Neural cell (in vitro differentiated cells): ENCODE measurements at regions not wholly inside any gene's neighbourhood (a gene's known extent, or its start where the extent isn't known, plus 50 kb on each side); places are given as distances from the start of the nearest gene placed in this dataset.

ENCODE experiments used
- H2AFZ ChIP-seq: fragments of 200-600, 300-800 bp; sonication (generic), shearing (Covaris generic); 2 replicates; pipeline ENCODE4 v1.6.0; 2014; ENCODE audit warnings: low read depth, mild to moderate bottlenecking, antibody characterized with exemption, low read length, moderate library complexity
- H3F3A ChIP-seq: fragments of 200-600 bp; shearing (Covaris generic); 2 replicates; pipeline ENCODE4 v1.6.1; 2016; ENCODE audit warnings: mild to moderate bottlenecking, moderate library complexity, mixed read lengths, antibody characterized with exemption, low read length; ENCODE audit not compliant: insufficient read depth, poor library complexity, severe bottlenecking
- H3K27ac ChIP-seq: fragments of 200-600, 300-800 bp; sonication (generic), shearing (Covaris generic); 2 replicates; pipeline ENCODE4 v1.5.1; 2014; ENCODE audit warnings: mild to moderate bottlenecking, low read length, moderate library complexity
- H3K27me3 ChIP-seq: fragments of 300-800, 200-600 bp; sonication (generic), shearing (Covaris generic); 2 replicates; pipeline ENCODE4 v1.6.0; 2014; ENCODE audit warnings: mild to moderate bottlenecking, low read depth, low read length, moderate library complexity; ENCODE audit not compliant: insufficient read depth
- H3K36me3 ChIP-seq: fragments of 300-800, 200-600 bp; sonication (generic), shearing (Covaris generic); 2 replicates; pipeline ENCODE4 v1.5.1; 2014; ENCODE audit warnings: mild to moderate bottlenecking, antibody characterized with exemption, low read length, moderate library complexity; ENCODE audit not compliant: insufficient read depth
- H3K4me2 ChIP-seq: fragments of 300-800, 200-600 bp; sonication (generic), shearing (Covaris generic); 2 replicates; pipeline ENCODE4 v1.6.0; 2014; ENCODE audit warnings: mild to moderate bottlenecking, low read length
- H3K4me3 ChIP-seq: fragments of 300-800, 200-600 bp; sonication (generic), shearing (Covaris generic); 2 replicates; pipeline ENCODE4 v1.5.1; 2014; ENCODE audit warnings: mild to moderate bottlenecking, low read length, moderate library complexity
- H3K79me2 ChIP-seq: fragments of 200-600 bp; shearing (Covaris generic); replicated peaks from 2 replicates; pipeline ENCODE4 v1.6.0; 2014; ENCODE audit warnings: mild to moderate bottlenecking, low read length, moderate library complexity; ENCODE audit not compliant: insufficient read depth
- H3K9ac ChIP-seq: fragments of 300-800, 200-600 bp; sonication (generic), shearing (Covaris generic); 2 replicates; pipeline ENCODE4 v1.6.1; 2016; ENCODE audit warnings: mild to moderate bottlenecking, low read length, mixed read lengths
- H3K9me2 ChIP-seq: fragments of 200-600 bp; shearing (Covaris generic); 2 replicates; pipeline ENCODE4 v1.6.1; 2016; ENCODE audit warnings: mild to moderate bottlenecking, low read length, mixed read lengths; ENCODE audit not compliant: insufficient read depth
- H3K9me3 ChIP-seq: fragments of 200-600, 300-800 bp; sonication (generic), shearing (Covaris generic); 2 replicates; pipeline ENCODE4 v1.6.1; 2016; ENCODE audit warnings: mild to moderate bottlenecking, mixed run types, low read length, moderate library complexity, mixed read lengths
- H4K20me1 ChIP-seq: fragments of 200-600 bp; shearing (Covaris generic); 2 replicates; pipeline ENCODE4 v1.6.1; 2016; ENCODE audit warnings: mild to moderate bottlenecking, mixed run types; ENCODE audit not compliant: insufficient read depth
- CTCF ChIP-seq: fragments of 450-650 bp; IDR thresholded peaks from 2 replicates; pipeline ENCODE4 v1.5.1; 2014; ENCODE audit warnings: antibody characterized with exemption, mild to moderate bottlenecking, moderate library complexity; ENCODE audit not compliant: poor library complexity, severe bottlenecking
- EP300 ChIP-seq: fragments of 450-650 bp; conservative IDR thresholded peaks from 2 replicates; pipeline ENCODE4 v1.6.1; 2014; ENCODE audit warnings: antibody characterized with exemption, mild to moderate bottlenecking, moderate library complexity; ENCODE audit not compliant: poor library complexity, severe bottlenecking
- EZH2 ChIP-seq: fragments of 200-600, 300-800 bp; shearing (Covaris generic), sonication (generic); IDR thresholded peaks from 2 replicates; pipeline ENCODE4 v1.6.1; 2014; ENCODE audit warnings: antibody characterized with exemption, low read length, borderline replicate concordance, mild to moderate bottlenecking; ENCODE audit not compliant: insufficient read depth, poor library complexity, severe bottlenecking
- MXI1 ChIP-seq: fragments of 450-650 bp; conservative IDR thresholded peaks from 2 replicates; pipeline ENCODE4 v1.6.1; 2014; ENCODE audit warnings: antibody characterized with exemption, mild to moderate bottlenecking; ENCODE audit not compliant: poor library complexity, severe bottlenecking
- POLR2AphosphoS5 ChIP-seq: IDR thresholded peaks from 2 replicates; pipeline ENCODE4 v1.6.1; 2012
- RAD21 ChIP-seq: fragments of 450-650 bp; conservative IDR thresholded peaks from 2 replicates; pipeline ENCODE4 v1.6.1; 2014; ENCODE audit warnings: antibody characterized with exemption, mild to moderate bottlenecking, moderate library complexity
- REST ChIP-seq: IDR thresholded peaks from 2 replicates; pipeline ENCODE4 v1.6.1; 2012; ENCODE audit warnings: borderline replicate concordance
- SMC3 ChIP-seq: fragments of 450-650 bp; conservative IDR thresholded peaks from 2 replicates; pipeline ENCODE4 v1.6.1; 2014; ENCODE audit warnings: antibody characterized with exemption, mild to moderate bottlenecking, moderate library complexity; ENCODE audit not compliant: poor library complexity
- TAF1 ChIP-seq: IDR thresholded peaks from 2 replicates; pipeline ENCODE4 v1.6.1; 2012; ENCODE audit warnings: low read depth

GRCh38 chr2:195343540-195343939 lies 313.5 kb upstream of the SLC39A10 start:
- TF ChIP-seq SMC3 = no peak
- no peak for TF ChIP-seq EZH2
- TF ChIP-seq REST = no peak
- no peak for TF ChIP-seq CTCF
- Histone ChIP-seq H2AFZ (no peak overlapping the region), H4K20me1 (no peaks in the 10 kb centered on the region)

GRCh38 chr2:195342061-195342460 lies 315.0 kb upstream of the SLC39A10 start:
- TF ChIP-seq SMC3 (no peak), CTCF (no peak), RAD21 (no peak), REST (no peak), TAF1 (no peak), EZH2 (no peak), EP300 (no peak), POLR2AphosphoS5 (no peak), MXI1 (no peak)
- Histone ChIP-seq H3K27ac (no peak overlapping the region), H3K9me3 (no peaks in the 10 kb centered on the region)

More at GRCh38 chr2:195343540-195343939, 313.5 kb upstream of the SLC39A10 start:
- no peaks in the 10 kb centered on the region for H3K9me3 ChIP-seq
- H3K36me3 ChIP-seq = no peaks in the 10 kb centered on the region
- H3K27me3 ChIP-seq = no peaks in the 10 kb centered on the region
- no peak overlapping the region for H3K4me2 ChIP-seq
- H3K79me2 ChIP-seq = no peaks in the 10 kb centered on the region
- no peak overlapping the region for H3K9ac ChIP-seq
- no peak overlapping the region for H3K4me3 ChIP-seq
- no peak overlapping the region for H3K27ac ChIP-seq
- H3K9me2 ChIP-seq = no peaks in the 10 kb centered on the region
- H3F3A ChIP-seq = no peaks in the 10 kb centered on the region

More at GRCh38 chr2:195342061-195342460, 315.0 kb upstream of the SLC39A10 start:
- Histone ChIP-seq H3K9me2 (no peaks in the 10 kb centered on the region), H3K27me3 (no peaks in the 10 kb centered on the region), H3K9ac (no peak overlapping the region), H3K79me2 (no peaks in the 10 kb centered on the region), H3K4me3 (no peak overlapping the region), H4K20me1 (no peaks in the 10 kb centered on the region), H2AFZ (no peak overlapping the region), H3K36me3 (no peaks in the 10 kb centered on the region), H3F3A (no peaks in the 10 kb centered on the region), H3K4me2 (no peak overlapping the region)
